ENCODE measurements at regions not wholly inside any gene's neighbourhood (a gene's known extent, or its start where the extent isn't known, plus 50 kb on each side); places are given as distances from the start of the nearest gene placed in this dataset.
"Not testable (repeated sequence)": the region's sequence is repeated elsewhere in the genome, so short reads cannot be mapped to it uniquely, and the experiment has no call there.

GRCh38 chr7:142481548-142481947 is 223.7 kb upstream of the PRSS58 start:
- Histone ChIP-seq H3K9me3 (ENCODE audit: low read length) (no peaks in the 10 kb centered on the region), H3K4me3 (ENCODE audit: low read length) (no peak overlapping the region), H3K27ac (ENCODE audit: low read length) (no peak overlapping the region), H3K36me3 (ENCODE audit: insufficient read depth, low read length) (no peaks in the 10 kb centered on the region), H3K9ac (ENCODE audit: low read length) (no peak overlapping the region), H3K9me2 (replicated peaks; ENCODE audit: insufficient read depth, low read length) (no peaks in the 10 kb centered on the region), H4K20me1 (ENCODE audit: insufficient read depth, low read depth, low read length) (no peaks in the 10 kb centered on the region), H3K4me2 (ENCODE audit: low read depth, low read length, poor library complexity, severe bottlenecking) (no peak overlapping the region), H2AFZ (ENCODE audit: low read length) (no peak overlapping the region), H3K27me3 (ENCODE audit: low read length) (no peaks in the 10 kb centered on the region), H3K79me2 (ENCODE audit: low read length) (no peaks in the 10 kb centered on the region), H3K4me1 (ENCODE audit: low read length) (no peaks in the 10 kb centered on the region)
- no peak for DNase-seq

DNA sequence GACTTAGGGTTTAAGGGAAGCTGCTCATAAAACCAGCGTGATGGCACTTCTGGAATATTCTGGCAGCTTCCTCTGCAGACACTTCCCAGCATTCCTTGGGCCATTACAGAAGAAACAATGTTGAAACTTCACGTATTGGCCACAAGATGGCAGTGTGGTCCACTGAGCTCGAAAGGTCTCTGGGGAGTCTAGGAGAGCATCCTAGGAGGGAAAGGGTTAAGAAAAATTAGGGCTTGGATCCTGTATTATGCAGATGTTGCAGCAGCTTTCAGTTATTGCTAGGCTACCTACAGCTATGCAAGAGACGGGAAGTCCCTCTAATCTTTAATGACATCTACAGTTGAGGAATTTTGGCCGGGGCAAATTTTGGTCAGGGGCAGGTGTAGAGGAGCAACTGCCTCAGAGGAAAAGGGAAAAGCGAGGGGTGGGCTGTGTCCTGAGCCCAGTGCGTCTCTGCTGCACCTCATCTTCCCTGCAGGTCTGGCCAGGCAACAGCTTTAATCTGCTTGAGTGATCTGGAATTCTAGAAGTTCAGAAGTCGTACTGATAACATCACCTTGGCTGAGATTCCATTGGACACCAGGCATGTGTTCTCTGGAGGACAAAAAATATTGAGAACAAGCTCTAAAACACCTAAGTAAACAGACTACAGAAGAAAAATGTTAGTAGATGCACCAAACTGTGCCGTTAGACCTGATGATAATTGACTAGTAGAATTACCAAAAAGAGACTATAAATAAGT is 220.8 kb upstream of the PRSS58 start:
- H2AFZ ChIP-seq (ENCODE audit: low read length), result no peak overlapping the region
- no peaks in the 10 kb centered on the region for H3K9me3 ChIP-seq (ENCODE audit: low read length)
- no peak overlapping the region for H3K4me2 ChIP-seq (ENCODE audit: low read depth, low read length, poor library complexity, severe bottlenecking)
- peak; percentile 65 for DNase-seq
- H4K20me1 ChIP-seq (ENCODE audit: insufficient read depth, low read depth, low read length), result no peaks in the 10 kb centered on the region
- H3K79me2 ChIP-seq (ENCODE audit: low read length), result no peaks in the 10 kb centered on the region
- H3K4me1 ChIP-seq (ENCODE audit: low read length), result no peaks in the 10 kb centered on the region
- no peak overlapping the region for H3K27ac ChIP-seq (ENCODE audit: low read length)
- no peaks in the 10 kb centered on the region for H3K36me3 ChIP-seq (ENCODE audit: insufficient read depth, low read length)
- no peaks in the 10 kb centered on the region for H3K27me3 ChIP-seq (ENCODE audit: low read length)
- H3K4me3 ChIP-seq (ENCODE audit: low read length), result no peak overlapping the region
- H3K9me2 ChIP-seq (replicated peaks; ENCODE audit: insufficient read depth, low read length), result no peaks in the 10 kb centered on the region
- H3K9ac ChIP-seq (ENCODE audit: low read length), result no peak overlapping the region

- H3K79me2 ChIP-seq (ENCODE audit: low read length); H3K9me2 ChIP-seq (replicated peaks; ENCODE audit: insufficient read depth, low read length); DNase-seq; H3K36me3 ChIP-seq (ENCODE audit: insufficient read depth, low read length); H4K20me1 ChIP-seq (ENCODE audit: insufficient read depth, low read depth, low read length); H3K27ac ChIP-seq (ENCODE audit: low read length); H3K27me3 ChIP-seq (ENCODE audit: low read length); H3K4me2 ChIP-seq (ENCODE audit: low read depth, low read length, poor library complexity, severe bottlenecking); H3K4me1 ChIP-seq (ENCODE audit: low read length); H2AFZ ChIP-seq (ENCODE audit: low read length); H3K9ac ChIP-seq (ENCODE audit: low read length); H3K4me3 ChIP-seq (ENCODE audit: low read length); H3K9me3 ChIP-seq (ENCODE audit: low read length): not testable (repeated sequence)
These were observed 219.9 kb upstream of the PRSS58 start for GRCh38 chr7:142477801-142478200.

DNA sequence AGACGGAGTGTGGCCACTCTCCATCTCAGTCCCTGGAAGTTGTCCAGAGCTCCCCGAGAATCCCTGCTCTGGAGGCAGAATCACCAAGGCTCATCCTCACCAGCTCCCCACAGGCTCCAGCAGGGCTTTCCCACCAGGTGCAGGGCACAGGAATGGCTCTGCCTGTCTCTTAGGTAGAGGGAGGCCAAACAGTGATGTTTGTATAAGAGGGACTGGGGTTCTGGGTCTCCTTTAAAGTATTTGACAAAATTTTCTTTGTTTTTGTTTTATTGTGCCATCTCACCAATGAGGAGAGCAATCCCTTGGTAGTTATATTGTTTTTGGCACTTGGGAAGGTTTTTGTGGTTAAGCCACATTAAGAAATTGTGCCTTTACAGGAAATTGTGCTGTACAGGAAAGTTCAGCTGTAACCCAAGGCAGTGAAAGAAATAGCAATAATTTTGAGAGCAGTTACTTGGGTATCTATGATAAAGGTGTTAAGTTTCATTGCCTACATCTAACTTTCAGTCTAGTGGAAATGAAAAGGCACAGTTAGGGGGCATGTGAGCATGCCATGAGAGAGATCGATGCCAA is 219.3 kb upstream of the PRSS58 start:
- Histone ChIP-seq H3K4me3 (ENCODE audit: low read length) (no peak overlapping the region), H3K4me2 (ENCODE audit: low read depth, low read length, poor library complexity, severe bottlenecking) (no peak overlapping the region), H3K4me1 (ENCODE audit: low read length) (no peaks in the 10 kb centered on the region), H4K20me1 (ENCODE audit: insufficient read depth, low read depth, low read length) (no peaks in the 10 kb centered on the region), H3K79me2 (ENCODE audit: low read length) (no peaks in the 10 kb centered on the region), H2AFZ (ENCODE audit: low read length) (no peak overlapping the region), H3K9me2 (replicated peaks; ENCODE audit: insufficient read depth, low read length) (no peaks in the 10 kb centered on the region), H3K36me3 (ENCODE audit: insufficient read depth, low read length) (no peaks in the 10 kb centered on the region), H3K27ac (ENCODE audit: low read length) (no peak overlapping the region), H3K27me3 (ENCODE audit: low read length) (no peaks in the 10 kb centered on the region), H3K9me3 (ENCODE audit: low read length) (no peaks in the 10 kb centered on the region), H3K9ac (ENCODE audit: low read length) (no peak overlapping the region)
- no peak for DNase-seq

DNA sequence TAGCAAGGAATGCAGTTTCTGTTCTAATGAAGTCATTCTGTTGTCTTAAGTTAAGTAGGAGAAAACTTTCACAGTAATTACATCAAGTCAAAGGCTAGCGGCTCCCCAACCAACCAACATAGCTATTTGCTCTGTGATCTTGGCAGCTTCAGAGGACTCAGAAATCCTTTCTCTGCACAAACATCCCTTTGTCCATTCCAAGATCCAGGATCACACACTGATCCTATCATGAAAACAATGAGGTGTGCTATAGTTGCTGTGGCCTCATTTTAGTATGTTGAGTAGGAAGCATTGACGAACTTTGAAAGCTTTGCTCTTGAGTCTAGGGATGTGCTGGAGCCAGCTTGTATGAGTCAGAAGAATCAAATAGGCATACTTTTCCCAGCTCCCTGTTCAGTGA is 218.2 kb upstream of the PRSS58 start:
- Histone ChIP-seq H3K36me3 (ENCODE audit: insufficient read depth, low read length) (no peaks in the 10 kb centered on the region), H3K27me3 (ENCODE audit: low read length) (no peaks in the 10 kb centered on the region)

GRCh38 chr7:142471820-142472219 is 214.0 kb upstream of the PRSS58 start:
- H3K9me2 ChIP-seq (replicated peaks; ENCODE audit: insufficient read depth, low read length), result no peaks in the 10 kb centered on the region
- no peak overlapping the region for H2AFZ ChIP-seq (ENCODE audit: low read length)
- H3K9ac ChIP-seq (ENCODE audit: low read length), result no peak overlapping the region
- H3K36me3 ChIP-seq (ENCODE audit: insufficient read depth, low read length), result no peaks in the 10 kb centered on the region
- H3K9me3 ChIP-seq (ENCODE audit: low read length), result no peaks in the 10 kb centered on the region
- no peaks in the 10 kb centered on the region for H4K20me1 ChIP-seq (ENCODE audit: insufficient read depth, low read depth, low read length)
- peaks cover 4% of the 10 kb centered on the region; the same call in 1 of the 2 replicates for H3K4me1 ChIP-seq (ENCODE audit: low read length)
- no peaks in the 10 kb centered on the region for H3K27me3 ChIP-seq (ENCODE audit: low read length)
- DNase-seq, result no peak
- no peak overlapping the region for H3K27ac ChIP-seq (ENCODE audit: low read length)
- H3K79me2 ChIP-seq (ENCODE audit: low read length), result no peaks in the 10 kb centered on the region
- H3K4me2 ChIP-seq (ENCODE audit: low read depth, low read length, poor library complexity, severe bottlenecking), result no peak overlapping the region
- no peak overlapping the region for H3K4me3 ChIP-seq (ENCODE audit: low read length)

More for the DNA sequence above, 218.2 kb upstream of the PRSS58 start:
- Histone ChIP-seq H3K4me1 (ENCODE audit: low read length) (no peaks in the 10 kb centered on the region), H3K4me2 (ENCODE audit: low read depth, low read length, poor library complexity, severe bottlenecking) (no peak overlapping the region), H2AFZ (ENCODE audit: low read length) (no peak overlapping the region), H3K79me2 (ENCODE audit: low read length) (no peaks in the 10 kb centered on the region), H3K27ac (ENCODE audit: low read length) (no peak overlapping the region), H3K9me2 (replicated peaks; ENCODE audit: insufficient read depth, low read length) (no peaks in the 10 kb centered on the region), H4K20me1 (ENCODE audit: insufficient read depth, low read depth, low read length) (no peaks in the 10 kb centered on the region), H3K4me3 (ENCODE audit: low read length) (no peak overlapping the region), H3K9me3 (ENCODE audit: low read length) (no peaks in the 10 kb centered on the region), H3K9ac (ENCODE audit: low read length) (no peak overlapping the region)
- no peak for DNase-seq

DNA sequence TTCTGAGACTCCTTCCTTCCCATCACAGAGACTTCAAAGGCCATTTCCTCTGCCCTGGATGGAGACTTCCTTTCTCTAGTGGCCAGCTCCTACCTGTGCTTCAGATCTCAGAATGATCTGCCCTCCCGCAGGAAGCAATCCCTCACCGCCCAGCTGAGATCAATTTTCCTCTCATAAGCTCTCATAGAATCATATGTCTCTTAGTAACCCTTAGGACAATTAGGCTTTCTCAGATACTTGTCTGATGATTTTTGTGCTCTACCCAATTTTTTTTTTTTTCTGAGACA is 212.6 kb upstream of the PRSS58 start:
- no peaks in the 10 kb centered on the region for H3K9me3 ChIP-seq (ENCODE audit: low read length)
- no peaks in the 10 kb centered on the region for H3K27me3 ChIP-seq (ENCODE audit: low read length)
- no peaks in the 10 kb centered on the region for H4K20me1 ChIP-seq (ENCODE audit: insufficient read depth, low read depth, low read length)
- H2AFZ ChIP-seq (ENCODE audit: low read length), result no peak overlapping the region
- no peaks in the 10 kb centered on the region for H3K79me2 ChIP-seq (ENCODE audit: low read length)
- H3K9ac ChIP-seq (ENCODE audit: low read length), result no peak overlapping the region
- no peak for DNase-seq
- H3K9me2 ChIP-seq (replicated peaks; ENCODE audit: insufficient read depth, low read length), result no peaks in the 10 kb centered on the region
- no peaks in the 10 kb centered on the region for H3K36me3 ChIP-seq (ENCODE audit: insufficient read depth, low read length)
- no peak overlapping the region for H3K27ac ChIP-seq (ENCODE audit: low read length)
- no peak overlapping the region for H3K4me2 ChIP-seq (ENCODE audit: low read depth, low read length, poor library complexity, severe bottlenecking)
- no peak overlapping the region for H3K4me3 ChIP-seq (ENCODE audit: low read length)
- H3K4me1 ChIP-seq (ENCODE audit: low read length), result peaks cover 6% of the 10 kb centered on the region; the same call in 1 of the 2 replicates

GRCh38 chr7:142469696-142470543 is 212.1 kb upstream of the PRSS58 start:
- no peaks in the 10 kb centered on the region for H3K36me3 ChIP-seq (ENCODE audit: insufficient read depth, low read length)
- H3K9ac ChIP-seq (ENCODE audit: low read length), result no peak overlapping the region
- no peak overlapping the region for H3K4me3 ChIP-seq (ENCODE audit: low read length)
- no peaks in the 10 kb centered on the region for H3K9me2 ChIP-seq (replicated peaks; ENCODE audit: insufficient read depth, low read length)
- peaks cover 6% of the 10 kb centered on the region; the same call in 1 of the 2 replicates for H3K4me1 ChIP-seq (ENCODE audit: low read length)
- no peak overlapping the region for H3K27ac ChIP-seq (ENCODE audit: low read length)
- no peaks in the 10 kb centered on the region for H4K20me1 ChIP-seq (ENCODE audit: insufficient read depth, low read depth, low read length)
- no peaks in the 10 kb centered on the region for H3K27me3 ChIP-seq (ENCODE audit: low read length)
- no peak overlapping the region for H3K4me2 ChIP-seq (ENCODE audit: low read depth, low read length, poor library complexity, severe bottlenecking)
- no peak for DNase-seq
- no peaks in the 10 kb centered on the region for H3K9me3 ChIP-seq (ENCODE audit: low read length)
- no peak overlapping the region for H2AFZ ChIP-seq (ENCODE audit: low read length)
- H3K79me2 ChIP-seq (ENCODE audit: low read length), result no peaks in the 10 kb centered on the region

Data from Karpas-422 (cell line).